GM23248 (cell line): ENCODE measurements at regions not wholly inside any gene's neighbourhood (a gene's known extent, or its start where the extent isn't known, plus 50 kb on each side); places are given as distances from the start of the nearest gene placed in this dataset.
A peak's percentile ranks its signal among the peaks of the same experiment; 100 is the strongest.

Source experiments
- DNase-seq: peaks from one replicate; pipeline ENCODE4 v3.0.0-alpha.2; 2015
- H2AFZ ChIP-seq: fragments of 200-600 bp; sonication (generic); 2 replicates; pipeline ENCODE4 v1.6.1; 2016; ENCODE audit warnings: antibody characterized with exemption
- H3F3A ChIP-seq: fragments of 200-600 bp; sonication (generic); 2 replicates; pipeline ENCODE4 v1.6.1; 2016; ENCODE audit warnings: mild to moderate bottlenecking, antibody characterized with exemption, mixed run types; ENCODE audit not compliant: insufficient read depth
- H3K27ac ChIP-seq: fragments of 200-600 bp; sonication (generic); 2 replicates; pipeline ENCODE4 v1.5.1; 2016; ENCODE audit warnings: mild to moderate bottlenecking
- H3K27me3 ChIP-seq: fragments of 200-600 bp; sonication (generic); replicated peaks from 2 replicates; pipeline ENCODE4 v1.6.1; 2016; ENCODE audit warnings: mild to moderate bottlenecking; ENCODE audit not compliant: insufficient read depth
- H3K36me3 ChIP-seq: fragments of 200-600 bp; sonication (generic); 2 replicates; pipeline ENCODE4 v1.6.1; 2016; ENCODE audit warnings: low read depth, mild to moderate bottlenecking
- H3K4me1 ChIP-seq: fragments of 200-600 bp; sonication (generic); 2 replicates; pipeline ENCODE4 v1.6.1; 2016; ENCODE audit warnings: mild to moderate bottlenecking; ENCODE audit not compliant: insufficient read depth
- H3K4me2 ChIP-seq: fragments of 200-600 bp; sonication (generic); one replicate; pipeline ENCODE4 v1.6.1; 2016; ENCODE audit warnings: mild to moderate bottlenecking; ENCODE audit not compliant: unreplicated experiment
- H3K4me3 ChIP-seq: fragments of 200-600 bp; sonication (generic); 2 replicates; pipeline ENCODE4 v1.5.1; 2016; ENCODE audit warnings: mild to moderate bottlenecking
- H3K79me2 ChIP-seq: fragments of 200-600 bp; sonication (generic); 2 replicates; pipeline ENCODE4 v1.6.1; 2016; ENCODE audit warnings: mild to moderate bottlenecking; ENCODE audit not compliant: insufficient read depth
- H3K9ac ChIP-seq: fragments of 200-600 bp; sonication (generic); 2 replicates; pipeline ENCODE4 v1.6.1; 2016; ENCODE audit warnings: mild to moderate bottlenecking
- H3K9me2 ChIP-seq: fragments of 200-600 bp; sonication (generic); 2 replicates; pipeline ENCODE4 v1.6.1; 2016; ENCODE audit warnings: mixed run types, mild to moderate bottlenecking, moderate library complexity; ENCODE audit not compliant: insufficient read depth
- H3K9me3 ChIP-seq: fragments of 200-600 bp; sonication (generic); one replicate; pipeline ENCODE4 v1.6.1; 2017; ENCODE audit warnings: low read depth
- H4K20me1 ChIP-seq: fragments of 200-600 bp; sonication (generic); 2 replicates; pipeline ENCODE4 v1.6.0; 2016; ENCODE audit not compliant: insufficient read depth
- EZH2 ChIP-seq: fragments of 200-600 bp; sonication (generic); IDR thresholded peaks from 2 replicates; pipeline ENCODE4 v1.6.1; 2018; ENCODE audit warnings: antibody characterized with exemption, mild to moderate bottlenecking; ENCODE audit not compliant: insufficient read depth, poor library complexity, severe bottlenecking
- EZH2phosphoT487 ChIP-seq: fragments of 200-600 bp; sonication (generic); IDR thresholded peaks from 2 replicates; pipeline ENCODE4 v1.6.1; 2018; ENCODE audit warnings: antibody characterized with exemption, moderate library complexity, mild to moderate bottlenecking, low read depth; ENCODE audit not compliant: insufficient read depth
- WGBS, 2 experiments: methylation state at CpG; one replicate each; pipeline ENCODE4 v1.1.6; 2015 to 2017; ENCODE audit warnings: low lambda C conversion rate in 2 of 2, low coverage in 1 of 2; ENCODE audit errors: missing lambda C conversion rate in 2 of 2; 5-methylcytosine and 5-hydroxymethylcytosine counted together
- in situ Hi-C: fragments of 300-500 bp; cut with MboI; formaldehyde crosslinking; loops from 2 replicates; pipeline ENCODE4 v1.15.0; 2020

GRCh38 chr14:29222006-29222405 lies 455.4 kb downstream of the FOXG1 start:
- no peak overlapping the region for H3K4me2 ChIP-seq
- TF ChIP-seq EZH2: no peak
- no peak for TF ChIP-seq EZH2phosphoT487
- no peaks in the 10 kb centered on the region for H3F3A ChIP-seq
- H3K79me2 ChIP-seq: no peaks in the 10 kb centered on the region
- H3K9ac ChIP-seq: no peak overlapping the region
- H3K9me2 ChIP-seq: no peaks in the 10 kb centered on the region
- no peak overlapping the region for H2AFZ ChIP-seq
- no peaks in the 10 kb centered on the region for H3K9me3 ChIP-seq
- H3K27me3 ChIP-seq: no peaks in the 10 kb centered on the region
- in situ Hi-C loops: loop anchor here (10.0 kb wide), 3 partner anchors 197 to 467 kb away; no protein-coding TSS in a partner anchor
- DNase-seq: no peak
- H3K4me1 ChIP-seq: peaks cover 9% of the 10 kb centered on the region; the same call in 1 of the 2 replicates
- no peaks in the 10 kb centered on the region for H4K20me1 ChIP-seq
- no peaks in the 10 kb centered on the region for H3K36me3 ChIP-seq
- no peak overlapping the region for H3K4me3 ChIP-seq
- 6 to 8% methylated on average over 1 of the region's 1 CpG for WGBS, 2 experiments
- no peak overlapping the region for H3K27ac ChIP-seq

DNA sequence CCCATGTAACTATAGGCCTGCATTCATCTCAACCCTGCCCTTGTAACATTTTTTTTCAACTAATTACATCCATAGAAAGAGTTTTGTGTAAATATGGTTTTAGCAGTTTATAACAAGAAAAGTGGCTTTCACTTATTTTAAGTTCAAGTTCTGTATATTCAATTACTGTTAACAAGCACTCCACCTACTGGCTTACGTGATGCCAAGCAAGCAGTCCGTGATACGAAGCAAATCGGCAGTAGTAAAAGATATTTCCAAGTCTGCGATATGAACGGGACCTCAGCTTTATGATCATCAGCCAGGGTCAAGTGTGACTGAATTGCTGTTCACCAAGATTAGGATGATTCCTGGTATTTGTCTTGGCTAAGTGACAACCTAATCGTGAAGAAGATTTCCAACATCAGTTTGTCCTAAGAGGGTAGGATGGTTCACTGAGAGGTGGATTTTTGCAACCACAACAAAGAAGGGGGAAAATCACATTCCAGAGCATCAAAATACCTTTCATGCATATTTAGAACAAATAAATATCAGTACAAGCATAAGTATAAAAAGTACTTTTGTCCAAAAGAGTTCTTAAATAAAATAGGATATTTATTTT lies 456.2 kb downstream of the FOXG1 start:
- no peaks in the 10 kb centered on the region for H3K79me2 ChIP-seq
- no peaks in the 10 kb centered on the region for H3F3A ChIP-seq
- H2AFZ ChIP-seq: peak overlapping the region; percentile 85
- no peak overlapping the region for H3K9ac ChIP-seq
- no peaks in the 10 kb centered on the region for H3K9me3 ChIP-seq
- peak overlapping the region; percentile 61 for H3K4me3 ChIP-seq
- in situ Hi-C loops: loop anchor here (10.0 kb wide), 3 partner anchors 198 to 468 kb away; no protein-coding TSS in a partner anchor
- H3K4me1 ChIP-seq: peaks cover 9% of the 10 kb centered on the region; the same call in 1 of the 2 replicates
- no peaks in the 10 kb centered on the region for H3K27me3 ChIP-seq
- no peaks in the 10 kb centered on the region for H3K36me3 ChIP-seq
- H3K9me2 ChIP-seq: no peaks in the 10 kb centered on the region
- TF ChIP-seq EZH2 (no peak), EZH2phosphoT487 (no peak)
- peak; percentile 79 for DNase-seq
- no peak overlapping the region for H3K27ac ChIP-seq
- H4K20me1 ChIP-seq: no peaks in the 10 kb centered on the region
- H3K4me2 ChIP-seq: peak overlapping the region; percentile 55
- 3 to 4% methylated on average over 7 of the region's 7 CpGs for WGBS, 2 experiments

DNA sequence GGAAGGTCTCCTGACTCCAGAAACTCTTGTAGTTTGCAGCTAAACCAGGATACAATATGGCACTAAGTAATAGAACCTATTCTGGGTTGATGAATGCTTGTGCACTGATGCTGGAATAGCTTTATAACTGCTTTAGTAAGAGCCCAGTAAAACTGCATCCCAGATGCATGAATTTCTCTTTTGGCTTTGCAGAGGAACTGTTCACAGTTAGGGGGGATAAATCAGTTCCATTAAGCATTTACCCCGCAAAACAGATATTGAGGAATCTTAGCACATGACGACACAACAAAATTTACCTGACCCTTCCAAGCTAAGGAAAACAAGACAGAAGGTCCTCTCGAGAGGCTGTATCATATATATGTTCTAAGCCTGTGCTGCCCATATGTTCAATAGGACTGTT lies 457.4 kb downstream of the FOXG1 start:
- no peaks in the 10 kb centered on the region for H4K20me1 ChIP-seq
- WGBS, 2 experiments: 54 to 66% methylated on average over 3 of the region's 3 CpGs
- H3K9ac ChIP-seq: no peak overlapping the region
- no peak overlapping the region for H2AFZ ChIP-seq
- no peaks in the 10 kb centered on the region for H3K27me3 ChIP-seq
- no peak overlapping the region for H3K27ac ChIP-seq
- no peak overlapping the region for H3K4me3 ChIP-seq
- H3K4me2 ChIP-seq: no peak overlapping the region
- H3K9me3 ChIP-seq: no peaks in the 10 kb centered on the region
- no peaks in the 10 kb centered on the region for H3F3A ChIP-seq
- no peaks in the 10 kb centered on the region for H3K79me2 ChIP-seq
- H3K36me3 ChIP-seq: no peaks in the 10 kb centered on the region
- H3K9me2 ChIP-seq: no peaks in the 10 kb centered on the region
- peaks cover 16% of the 10 kb centered on the region for H3K4me1 ChIP-seq
- TF ChIP-seq EZH2phosphoT487 (no peak), EZH2 (no peak)
- in situ Hi-C loops: loop anchor here (10.0 kb wide), 3 partner anchors 199 to 469 kb away; no protein-coding TSS in a partner anchor
- no peak for DNase-seq

DNA sequence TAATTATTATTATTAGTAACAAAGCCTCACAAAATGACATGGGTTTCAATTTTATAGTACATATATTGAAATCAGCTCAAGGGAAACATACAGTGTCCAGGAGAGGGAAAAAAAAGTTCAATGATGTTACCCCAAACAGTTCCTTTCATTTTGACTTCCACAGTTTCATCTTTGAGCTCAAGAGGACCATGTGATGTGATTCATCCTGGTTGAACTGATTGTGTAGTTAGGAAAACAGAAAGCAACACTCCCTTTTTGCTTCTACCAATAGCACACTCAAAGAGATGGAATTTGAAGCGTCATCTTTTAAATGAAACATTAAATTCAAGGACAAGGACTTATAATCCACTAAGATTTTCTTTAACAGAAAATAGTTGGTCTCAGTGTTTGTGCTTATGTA lies 461.0 kb downstream of the FOXG1 start:
- Histone ChIP-seq H3K27ac (0 out of 2 replicates have a peak overlapping the region, but pooled peaks have one; percentile 12), H3K4me1 (peaks cover 10% of the 10 kb centered on the region), H3K9me2 (no peaks in the 10 kb centered on the region), H3K9ac (no peak overlapping the region), H3F3A (no peaks in the 10 kb centered on the region), H3K4me2 (no peak overlapping the region), H3K9me3 (no peaks in the 10 kb centered on the region), H3K36me3 (no peaks in the 10 kb centered on the region), H3K79me2 (no peaks in the 10 kb centered on the region), H3K27me3 (no peaks in the 10 kb centered on the region), H2AFZ (peak overlapping the region; percentile 8; the same call in 1 of the 2 replicates), H3K4me3 (no peak overlapping the region), H4K20me1 (no peaks in the 10 kb centered on the region)
- peak; percentile 79 for DNase-seq
- in situ Hi-C loops: loop anchor here (10.0 to 25.0 kb wide), 4 partner anchors 203 to 985 kb away; no protein-coding TSS in a partner anchor
- 62 to 69% methylated on average over 1 of the region's 1 CpG for WGBS, 2 experiments
- no peak for TF ChIP-seq EZH2
- no peak for TF ChIP-seq EZH2phosphoT487

DNA sequence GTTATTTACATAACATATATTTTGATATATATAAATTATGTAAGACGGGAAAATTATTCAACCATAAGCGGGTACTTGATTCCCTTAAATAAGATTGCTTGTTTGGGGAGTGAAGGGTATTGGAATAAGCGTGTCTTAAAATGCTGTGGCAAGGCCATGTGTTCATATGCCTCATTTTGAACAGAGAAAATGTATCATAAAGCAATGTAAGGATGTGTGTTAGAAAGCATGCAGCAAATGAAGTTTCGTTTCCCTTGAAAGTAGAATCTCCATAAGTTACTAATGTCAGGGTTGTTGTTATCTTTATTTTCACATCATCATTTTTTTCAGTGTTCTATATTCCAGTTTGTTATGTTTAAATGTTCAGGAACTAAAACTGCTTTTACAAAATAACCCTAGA lies 465.6 kb downstream of the FOXG1 start:
- H3K4me3 ChIP-seq: no peak overlapping the region
- no peak for DNase-seq
- H3K9me2 ChIP-seq: no peaks in the 10 kb centered on the region; the same call in 1 of the 2 replicates
- H3K9ac ChIP-seq: no peak overlapping the region
- H3K36me3 ChIP-seq: no peaks in the 10 kb centered on the region
- H3F3A ChIP-seq: peaks cover 12% of the 10 kb centered on the region
- H3K9me3 ChIP-seq: no peaks in the 10 kb centered on the region
- H2AFZ ChIP-seq: no peak overlapping the region
- no peak overlapping the region for H3K27ac ChIP-seq
- 85 to 89% methylated on average over 4 of the region's 4 CpGs for WGBS, 2 experiments
- H4K20me1 ChIP-seq: no peaks in the 10 kb centered on the region
- no peaks in the 10 kb centered on the region for H3K27me3 ChIP-seq
- H3K4me2 ChIP-seq: no peak overlapping the region
- H3K79me2 ChIP-seq: no peaks in the 10 kb centered on the region
- in situ Hi-C loops: loop anchor here (25.0 kb wide), 1 partner anchor 980 kb away; no protein-coding TSS in a partner anchor
- no peak for TF ChIP-seq EZH2
- TF ChIP-seq EZH2phosphoT487: no peak
- peaks cover 28% of the 10 kb centered on the region for H3K4me1 ChIP-seq
